HepG2 (cell line): ENCODE measurements at regions not wholly inside any gene's neighbourhood (a gene's known extent, or its start where the extent isn't known, plus 50 kb on each side); places are given as distances from the start of the nearest gene placed in this dataset.

Experiments
- ATAC-seq: fragments of 200-7000 bp; cut with Tn5 transposase; 3 replicates; pipeline ENCODE4 v1.9.1; 2020; ENCODE audit warnings: mild to moderate bottlenecking, moderate library complexity
- BruUV-seq: library from RNA; stranded (reverse); fragments of 400-500 nt; replicated peaks from 2 replicates; lab custom pipeline; 2021; lab: Mats Ljungman, UMichigan
- CTCF ChIA-PET: fragments of 300-600 bp; formaldehyde crosslinking; extraction: SDS; loops from one replicate; lab custom pipeline; 2021; ENCODE audit warnings: low total read pairs, inconsistent platforms, low intra/inter-chr PET ratio; lab: Yijun Ruan, JAX
- POLR2A ChIA-PET: fragments of 350-600 bp; sonication (Branson Sonifier 250); formaldehyde crosslinking; loops from one replicate; lab custom pipeline; 2020; ENCODE audit warnings: antibody characterized with exemption, inconsistent platforms; lab: Yijun Ruan, JAX
- DNase-seq: peaks from one replicate; pipeline ENCODE4 v3.0.0-alpha.2; 2015; ENCODE audit warnings: low spot score
- FAIRE-seq: peaks from 3 replicates; lab custom pipeline; 2011; peaks lifted over from hg19 to GRCh38; lab: Jason Lieb, UNC
- H2AFZ ChIP-seq: one replicate; pipeline ENCODE4 v1.6.1; 2011; ENCODE audit warnings: low read length, inconsistent platforms
- H3K27ac ChIP-seq: fragments of 300-600 bp; 3 replicates; pipeline ENCODE4 v1.8.0; 2011; ENCODE audit warnings: mixed run types, mild to moderate bottlenecking, mixed read lengths, low read length, inconsistent platforms; ENCODE audit not compliant: insufficient read depth; ENCODE audit errors: extremely low read length
- H3K27me3 ChIP-seq, 2 experiments: fragments of 200-600 bp in 1 of 2; 2 replicates in 1 of 2; 3 replicates in 1 of 2; pipeline versions ENCODE4 v1.6.0 to v1.8.0; 2011; ENCODE audit warnings: low read length in 2 of 2, mild to moderate bottlenecking in 2 of 2, moderate library complexity in 2 of 2, inconsistent platforms in 1 of 2; ENCODE audit not compliant: insufficient read depth in 2 of 2, control insufficient read depth in 1 of 2
- H3K36me3 ChIP-seq, 2 experiments: fragments of 200-600 bp in 1 of 2; replicated peaks in 1 of 2; 2 replicates in 1 of 2; 3 replicates in 1 of 2; pipeline versions ENCODE4 v1.5.1 to v1.8.0; 2011; ENCODE audit warnings: low read length in 2 of 2, inconsistent platforms in 1 of 2; ENCODE audit not compliant: insufficient read depth in 2 of 2, control insufficient read depth in 1 of 2
- H3K4me1 ChIP-seq: 2 replicates; pipeline ENCODE4 v1.5.1; 2012; ENCODE audit warnings: low read length, inconsistent platforms; ENCODE audit not compliant: insufficient read depth
- H3K4me2 ChIP-seq: 2 replicates; pipeline ENCODE4 v1.6.0; 2011; ENCODE audit warnings: low read depth, low read length, inconsistent platforms
- H3K4me3 ChIP-seq, 3 experiments: fragments of 200-600 bp in 1 of 3; sonication (generic), shearing (Covaris generic) in 1 of 3; replicated peaks in 1 of 3; 2 replicates each; pipeline ENCODE4 v1.5.1; 2011 to 2016; ENCODE audit warnings: low read length in 3 of 3, inconsistent platforms in 2 of 3, low read depth in 2 of 3, mild to moderate bottlenecking in 2 of 3, control low read depth in 1 of 3, mixed read lengths in 1 of 3; ENCODE audit not compliant: insufficient read depth in 1 of 3
- H3K79me2 ChIP-seq: one replicate; pipeline ENCODE4 v1.6.1; 2011; ENCODE audit warnings: low read length, inconsistent platforms; ENCODE audit not compliant: insufficient read depth
- H3K9ac ChIP-seq: 2 replicates; pipeline ENCODE4 v1.6.0; 2011; ENCODE audit warnings: mild to moderate bottlenecking, low read depth, low read length, inconsistent platforms; ENCODE audit not compliant: insufficient read depth
- H3K9me3 ChIP-seq: 2 replicates; pipeline ENCODE4 v1.5.1; 2012; ENCODE audit warnings: mild to moderate bottlenecking, low read length
- H4K20me1 ChIP-seq: 2 replicates; pipeline ENCODE4 v1.6.0; 2011; ENCODE audit warnings: inconsistent platforms, mild to moderate bottlenecking, low read length, moderate library complexity; ENCODE audit not compliant: insufficient read depth
- ESRRA ChIP-seq: sonication (generic); formaldehyde crosslinking; IDR thresholded peaks from 2 replicates; pipeline ENCODE4 v1.5.1; 2020; ENCODE audit warnings: mild to moderate bottlenecking, low read depth, missing genetic modification reagents
- IKZF5 ChIP-seq: IDR thresholded peaks from 2 replicates; pipeline ENCODE4 v1.6.1; 2018; ENCODE audit warnings: missing genetic modification reagents, mild to moderate bottlenecking, missing compliant biosample characterization
- NFYC ChIP-seq: IDR thresholded peaks from 2 replicates; pipeline ENCODE4 v1.6.1; 2016; ENCODE audit warnings: missing genetic modification reagents, missing compliant biosample characterization
- PRPF4 ChIP-seq: fragments of 200-400 bp; formaldehyde crosslinking; IDR thresholded peaks from 2 replicates; pipeline ENCODE4 v1.6.1; 2016; ENCODE audit warnings: low read length, low read depth; ENCODE audit not compliant: poor library complexity, severe bottlenecking
- RBAK ChIP-seq: sonication (generic); formaldehyde crosslinking; IDR thresholded peaks from 2 replicates; pipeline ENCODE4 v1.5.1; 2020; ENCODE audit warnings: mild to moderate bottlenecking, missing genetic modification reagents
- RFX1 ChIP-seq: fragments of 450-650 bp; IDR thresholded peaks from 2 replicates; pipeline ENCODE4 v1.6.1; 2017
- ZBTB38 ChIP-seq: sonication (generic); formaldehyde crosslinking; IDR thresholded peaks from 2 replicates; pipeline ENCODE4 v1.5.1; 2020; ENCODE audit warnings: mild to moderate bottlenecking, missing genetic modification reagents
- ZFP37 ChIP-seq: sonication (generic); formaldehyde crosslinking; IDR thresholded peaks from 2 replicates; pipeline ENCODE4 v1.4.0; 2020; ENCODE audit warnings: missing genetic modification reagents, borderline replicate concordance
- ZNF580 ChIP-seq: IDR thresholded peaks from 2 replicates; pipeline ENCODE4 v1.6.1; 2016; ENCODE audit warnings: low read depth, borderline replicate concordance
- ZNF878 ChIP-seq: sonication (generic); formaldehyde crosslinking; IDR thresholded peaks from 2 replicates; pipeline ENCODE4 v1.8.1; 2023; ENCODE audit warnings: mild to moderate bottlenecking, missing genetic modification reagents, moderate library complexity
- ZSCAN29 ChIP-seq: sonication (generic); formaldehyde crosslinking; conservative IDR thresholded peaks from 2 replicates; pipeline ENCODE4 v1.4.0; 2020; ENCODE audit warnings: mild to moderate bottlenecking, missing genetic modification reagents
- ZUFSP ChIP-seq: sonication (generic); formaldehyde crosslinking; IDR thresholded peaks from 2 replicates; pipeline ENCODE4 v1.9.0; 2021; ENCODE audit warnings: missing genetic modification reagents, mild to moderate bottlenecking, borderline replicate concordance
- WGBS: methylation state at CpG from one replicate; pipeline ENCODE4 v1.1.6; 2017; ENCODE audit warnings: low lambda C conversion rate; 5-methylcytosine and 5-hydroxymethylcytosine counted together
- in situ Hi-C: cut with HindIII; loops from 2 replicates; pipeline ENCODE4 v1.10.0; 2017; ENCODE audit warnings: low pct_unique_long_range_greater_than_20kb; ENCODE audit not compliant: extremely low pct_ligation_motif_present
- intact Hi-C: fragments of 100-400 bp; cut with micrococcal nuclease; formaldehyde crosslinking; loops from one replicate; pipeline ENCODE4 v1.10.0; 2022; ENCODE audit not compliant: unreplicated experiment

GRCh38 chr10:33398796-33399195 lies 64.3 kb upstream of the NRP1 start (continued):
- no peak for TF ChIP-seq ZNF580 (CRISPR knock-in tag)
- no peak for TF ChIP-seq ZUFSP (CRISPR knock-in tag)
- TF ChIP-seq ZSCAN29 = no peak
- no peak for TF ChIP-seq NFYC (CRISPR knock-in tag)
- no peak for TF ChIP-seq IKZF5 (CRISPR knock-in tag)
- TF ChIP-seq ZFP37 (CRISPR knock-in tag) = no peak
- TF ChIP-seq, all 625 proteins: peak for 0

GRCh38 chr10:33396938-33397337 lies 62.5 kb upstream of the NRP1 start:
- intact Hi-C loops (no loop called here), in situ Hi-C loops (no loop called here)
- ChIA-PET CTCF (no interaction called here), POLR2A (no interaction called here)
- WGBS = 0% methylated on average over 1 of the region's 1 CpG
- Histone ChIP-seq H3K79me2 (no peaks in the 10 kb centered on the region), H3K27me3 (0 out of 5 replicates have a peak, but pooled peaks cover 0 to 5% of the 10 kb centered on the region in 2 experiments), H3K4me1 (no peaks in the 10 kb centered on the region), H3K9ac (no peak overlapping the region), H3K36me3 (no peaks in the 10 kb centered on the region), H3K27ac (no peak overlapping the region), H3K4me3 (no peak overlapping the region), H3K9me3 (peaks cover 7% of the 10 kb centered on the region; the same call in 1 of the 2 replicates), H3K4me2 (no peak overlapping the region), H4K20me1 (no peaks in the 10 kb centered on the region), H2AFZ (no peak overlapping the region)
- no TSS peak for BruUV-seq
- FAIRE-seq (no peak), DNase-seq (no peak), ATAC-seq (no peak)
- no peak for TF ChIP-seq RBAK (CRISPR knock-in tag)
- TF ChIP-seq ESRRA (CRISPR knock-in tag) = no peak
- TF ChIP-seq PRPF4 = no peak
- TF ChIP-seq ZBTB38 (CRISPR knock-in tag) = no peak
- TF ChIP-seq ZNF878 = no peak
- TF ChIP-seq RFX1 = no peak
